ENCODE measurements at regions not wholly inside any gene's neighbourhood (a gene's known extent, or its start where the extent isn't known, plus 50 kb on each side); places are given as distances from the start of the nearest gene placed in this dataset.
A peak's percentile ranks its signal among the peaks of the same experiment; 100 is the strongest.

DNA sequence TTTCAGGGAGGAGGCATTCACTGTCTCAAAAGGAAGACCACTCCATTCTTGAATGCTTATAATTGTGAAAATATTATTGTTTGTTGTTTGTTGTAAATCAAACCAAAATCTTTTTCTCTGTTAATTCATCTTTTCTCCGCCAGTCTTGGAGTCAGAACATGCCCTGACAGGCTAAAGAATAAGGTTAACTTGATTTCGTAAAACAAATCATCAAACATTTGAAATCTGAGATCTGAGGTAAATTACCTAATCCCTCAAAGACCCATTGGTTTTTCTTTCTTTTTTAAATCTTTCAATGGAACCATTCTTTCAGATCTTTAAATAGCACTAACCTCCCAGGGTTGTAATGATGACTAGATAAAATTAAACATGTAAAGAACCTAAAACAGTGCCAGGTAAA, 430.1 kb upstream of the PTBP2 start:
- H3K27me3 ChIP-seq (replicated peaks; ENCODE audit: insufficient read depth): no peaks in the 10 kb centered on the region
- in situ Hi-C loops (cut with MboI): no loop called here
- no peaks in the 10 kb centered on the region for H3K4me1 ChIP-seq (ENCODE audit: insufficient read depth)
- H3K9ac ChIP-seq: no peak overlapping the region
- H3K4me2 ChIP-seq (ENCODE audit: unreplicated experiment): no peak overlapping the region
- H3K36me3 ChIP-seq (ENCODE audit: low read depth): no peaks in the 10 kb centered on the region
- H3K27ac ChIP-seq: no peak overlapping the region
- no peak for DNase-seq
- no peaks in the 10 kb centered on the region for H3K79me2 ChIP-seq (ENCODE audit: insufficient read depth)
- WGBS, 2 experiments (ENCODE audit: low coverage in 1 of 2, low lambda C conversion rate in 2 of 2, missing lambda C conversion rate in 2 of 2): 89 to 93% methylated on average over 2 of the region's 2 CpGs
- no peak overlapping the region for H2AFZ ChIP-seq
- no peak for TF ChIP-seq EZH2 (IDR thresholded peaks at IDR 0.05; ENCODE audit: insufficient read depth, poor library complexity, severe bottlenecking)
- no peak for TF ChIP-seq EZH2phosphoT487 (IDR thresholded peaks at IDR 0.05; ENCODE audit: insufficient read depth, low read depth)
- H4K20me1 ChIP-seq (ENCODE audit: insufficient read depth): no peaks in the 10 kb centered on the region
- no peak overlapping the region for H3K4me3 ChIP-seq
- no peaks in the 10 kb centered on the region for H3K9me3 ChIP-seq (ENCODE audit: low read depth)
- no peaks in the 10 kb centered on the region for H3K9me2 ChIP-seq (ENCODE audit: insufficient read depth)
- H3F3A ChIP-seq (ENCODE audit: insufficient read depth): no peaks in the 10 kb centered on the region

DNA sequence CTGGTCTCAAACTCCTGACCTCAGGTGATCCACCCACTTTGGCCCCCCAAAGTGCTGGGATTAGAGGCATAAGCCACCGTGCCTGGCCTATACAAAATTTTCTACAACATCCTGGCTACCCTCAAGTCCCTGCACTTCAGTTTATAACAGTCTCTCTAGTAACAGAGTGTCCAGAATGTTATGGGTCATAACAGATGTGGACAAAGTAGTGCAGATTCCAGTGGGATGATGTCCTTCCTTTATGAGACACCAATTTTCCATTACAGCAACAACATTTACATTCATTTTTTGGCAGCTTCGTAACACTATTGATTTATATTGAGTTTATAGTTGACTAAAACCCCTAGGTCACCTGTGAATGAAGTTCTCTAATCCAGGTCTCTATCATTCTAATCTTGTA, 429.4 kb upstream of the PTBP2 start:
- WGBS, 2 experiments (ENCODE audit: low coverage in 1 of 2, low lambda C conversion rate in 2 of 2, missing lambda C conversion rate in 2 of 2): 85% methylated on average over 2 of the region's 2 CpGs
- no peak for TF ChIP-seq EZH2phosphoT487 (IDR thresholded peaks at IDR 0.05; ENCODE audit: insufficient read depth, low read depth)
- no peak for TF ChIP-seq EZH2 (IDR thresholded peaks at IDR 0.05; ENCODE audit: insufficient read depth, poor library complexity, severe bottlenecking)
- H3K79me2 ChIP-seq (ENCODE audit: insufficient read depth): no peaks in the 10 kb centered on the region
- in situ Hi-C loops (cut with MboI): no loop called here
- H3K4me1 ChIP-seq (ENCODE audit: insufficient read depth): no peaks in the 10 kb centered on the region
- H3K4me2 ChIP-seq (ENCODE audit: unreplicated experiment): no peak overlapping the region
- no peak overlapping the region for H3K27ac ChIP-seq
- no peak overlapping the region for H3K4me3 ChIP-seq
- peak; percentile 41 for DNase-seq
- no peak overlapping the region for H2AFZ ChIP-seq
- no peaks in the 10 kb centered on the region for H3K9me3 ChIP-seq (ENCODE audit: low read depth)
- H3K9me2 ChIP-seq (ENCODE audit: insufficient read depth): no peaks in the 10 kb centered on the region
- no peaks in the 10 kb centered on the region for H3K36me3 ChIP-seq (ENCODE audit: low read depth)
- H3F3A ChIP-seq (ENCODE audit: insufficient read depth): no peaks in the 10 kb centered on the region
- H3K9ac ChIP-seq: no peak overlapping the region
- no peaks in the 10 kb centered on the region for H4K20me1 ChIP-seq (ENCODE audit: insufficient read depth)
- H3K27me3 ChIP-seq (replicated peaks; ENCODE audit: insufficient read depth): no peaks in the 10 kb centered on the region

DNA sequence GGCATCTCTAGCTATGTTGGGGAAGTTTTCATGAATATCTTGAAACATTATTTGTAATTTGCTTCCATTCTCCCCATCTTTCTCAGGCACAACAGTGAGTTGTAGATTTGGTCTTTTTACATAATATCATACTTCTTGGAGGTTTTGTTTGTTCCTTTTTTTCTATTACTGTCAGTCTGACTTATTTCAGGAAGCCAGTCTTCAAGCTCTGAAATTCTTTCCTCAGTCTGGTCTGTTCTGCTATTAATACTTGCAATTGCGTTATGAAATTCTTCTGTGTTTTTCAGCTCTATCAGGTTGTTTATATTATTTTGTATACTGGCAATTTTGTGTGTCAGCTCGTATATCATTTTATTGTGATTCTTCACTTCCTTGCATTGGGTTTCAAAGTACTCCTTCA, 424.6 kb upstream of the PTBP2 start:
- H3K9me2 ChIP-seq (ENCODE audit: insufficient read depth): no peaks in the 10 kb centered on the region
- H3K4me1 ChIP-seq (ENCODE audit: insufficient read depth): no peaks in the 10 kb centered on the region
- H3K27ac ChIP-seq: no peak overlapping the region
- TF ChIP-seq EZH2 (IDR thresholded peaks at IDR 0.05; ENCODE audit: insufficient read depth, poor library complexity, severe bottlenecking) (no peak), EZH2phosphoT487 (IDR thresholded peaks at IDR 0.05; ENCODE audit: insufficient read depth, low read depth) (no peak)
- no peak overlapping the region for H2AFZ ChIP-seq
- 94 to 98% methylated on average over 2 of the region's 2 CpGs for WGBS, 2 experiments (ENCODE audit: low coverage in 1 of 2, low lambda C conversion rate in 2 of 2, missing lambda C conversion rate in 2 of 2)
- DNase-seq: no peak
- H3K4me2 ChIP-seq (ENCODE audit: unreplicated experiment): no peak overlapping the region
- in situ Hi-C loops (cut with MboI): no loop called here
- no peaks in the 10 kb centered on the region for H4K20me1 ChIP-seq (ENCODE audit: insufficient read depth)
- no peaks in the 10 kb centered on the region for H3K27me3 ChIP-seq (replicated peaks; ENCODE audit: insufficient read depth)
- no peak overlapping the region for H3K4me3 ChIP-seq
- H3F3A ChIP-seq (ENCODE audit: insufficient read depth): no peaks in the 10 kb centered on the region
- no peak overlapping the region for H3K9ac ChIP-seq
- H3K9me3 ChIP-seq (ENCODE audit: low read depth): no peaks in the 10 kb centered on the region
- H3K79me2 ChIP-seq (ENCODE audit: insufficient read depth): no peaks in the 10 kb centered on the region
- no peaks in the 10 kb centered on the region for H3K36me3 ChIP-seq (ENCODE audit: low read depth)

DNA sequence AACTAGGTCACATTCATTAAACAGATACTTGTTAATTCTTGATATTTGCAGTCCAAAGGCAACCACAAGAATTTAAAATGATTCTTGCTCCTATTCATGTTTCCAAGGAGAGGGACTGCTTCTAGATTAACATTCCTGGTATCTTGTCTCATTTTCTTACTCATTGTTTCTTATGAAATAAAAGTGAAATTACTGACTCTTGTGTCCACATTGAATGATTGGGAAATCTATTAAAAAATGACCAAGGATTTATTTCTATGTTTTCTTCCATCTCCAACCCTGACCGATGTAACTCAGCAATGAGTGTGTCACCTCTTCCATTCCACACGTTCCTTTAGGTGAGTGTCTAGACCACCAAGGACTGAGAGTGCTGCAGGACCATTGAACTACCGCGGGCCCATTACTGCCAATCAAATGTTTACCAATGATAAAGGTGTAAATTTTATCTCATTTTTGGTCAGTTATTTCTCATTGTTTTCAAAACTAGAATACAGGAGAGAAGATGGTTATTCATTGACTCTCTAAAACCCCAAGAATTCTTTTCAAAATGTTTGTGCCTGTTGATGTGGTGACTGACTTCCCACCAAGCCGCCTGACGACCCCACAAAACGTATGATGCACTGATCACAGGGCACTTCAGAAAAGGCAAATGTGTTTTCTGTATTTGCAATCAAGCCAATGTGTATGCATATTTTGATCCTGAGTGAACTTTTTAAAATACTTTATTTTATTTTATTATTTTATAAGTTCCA, 414.6 kb upstream of the PTBP2 start:
- in situ Hi-C loops (cut with MboI): no loop called here
- no peak overlapping the region for H3K9ac ChIP-seq
- peak; percentile 86 for DNase-seq
- peak overlapping the region; percentile 30; the same call in 1 of the 2 replicates for H3K4me3 ChIP-seq
- peaks cover 28% of the 10 kb centered on the region for H3K4me1 ChIP-seq (ENCODE audit: insufficient read depth)
- H4K20me1 ChIP-seq (ENCODE audit: insufficient read depth): no peaks in the 10 kb centered on the region
- H3K79me2 ChIP-seq (ENCODE audit: insufficient read depth): no peaks in the 10 kb centered on the region
- H2AFZ ChIP-seq: no peak overlapping the region
- no peaks in the 10 kb centered on the region for H3K9me2 ChIP-seq (ENCODE audit: insufficient read depth)
- 67 to 68% methylated on average over 7 of the region's 7 CpGs for WGBS, 2 experiments (ENCODE audit: low coverage in 1 of 2, low lambda C conversion rate in 2 of 2, missing lambda C conversion rate in 2 of 2)
- no peaks in the 10 kb centered on the region for H3K27me3 ChIP-seq (replicated peaks; ENCODE audit: insufficient read depth)
- H3K9me3 ChIP-seq (ENCODE audit: low read depth): no peaks in the 10 kb centered on the region
- TF ChIP-seq EZH2 (IDR thresholded peaks at IDR 0.05; ENCODE audit: insufficient read depth, poor library complexity, severe bottlenecking) (no peak), EZH2phosphoT487 (IDR thresholded peaks at IDR 0.05; ENCODE audit: insufficient read depth, low read depth) (no peak)
- peaks cover 10% of the 10 kb centered on the region; the same call in 1 of the 2 replicates for H3F3A ChIP-seq (ENCODE audit: insufficient read depth)
- H3K36me3 ChIP-seq (ENCODE audit: low read depth): no peaks in the 10 kb centered on the region
- H3K27ac ChIP-seq: peak overlapping the region; percentile 62
- H3K4me2 ChIP-seq (ENCODE audit: unreplicated experiment): peak overlapping the region; percentile 63
